Mesothelial cell of epicardium (in vitro differentiated cells): ENCODE measurements at regions not wholly inside any gene's neighbourhood (a gene's known extent, or its start where the extent isn't known, plus 50 kb on each side); places are given as distances from the start of the nearest gene placed in this dataset.
A peak's percentile ranks its signal among the peaks of the same experiment; 100 is the strongest.
"Not testable (repeated sequence)": the region's sequence is repeated elsewhere in the genome, so short reads cannot be mapped to it uniquely, and the experiment has no call there.

Source experiments
- DNase-seq, 2 experiments: peaks; one replicate each; pipeline ENCODE4 v3.0.0; 2021; ENCODE audit warnings: low spot score in 2 of 2; ENCODE audit not compliant: unreplicated experiment in 2 of 2
- H3K27ac Mint-ChIP-seq: 2 replicates; pipeline ENCODE4 v1.8.0; 2021; ENCODE audit warnings: mixed read lengths
- H3K27me3 Mint-ChIP-seq: 2 replicates; pipeline ENCODE4 v1.8.0; 2021; ENCODE audit warnings: low read depth, mixed read lengths
- H3K36me3 Mint-ChIP-seq: 2 replicates; pipeline ENCODE4 v1.8.0; 2021; ENCODE audit warnings: mixed read lengths
- H3K4me1 Mint-ChIP-seq: 2 replicates; pipeline ENCODE4 v1.8.0; 2021; ENCODE audit warnings: mixed read lengths
- H3K4me3 Mint-ChIP-seq: 2 replicates; pipeline ENCODE4 v1.8.0; 2021; ENCODE audit warnings: mild to moderate bottlenecking, moderate library complexity, mixed read lengths
- H3K9me3 Mint-ChIP-seq: 2 replicates; pipeline ENCODE4 v1.8.0; 2021; ENCODE audit warnings: mixed read lengths
- TF ChIP-seq, protein P1 (sequence below): fragments of 200-600 bp; sonication (generic); IDR thresholded peaks from one replicate; pipeline ENCODE4 v1.5.0; 2021; ENCODE audit warnings: antibody characterized with exemption; ENCODE audit not compliant: unreplicated experiment

DNA sequence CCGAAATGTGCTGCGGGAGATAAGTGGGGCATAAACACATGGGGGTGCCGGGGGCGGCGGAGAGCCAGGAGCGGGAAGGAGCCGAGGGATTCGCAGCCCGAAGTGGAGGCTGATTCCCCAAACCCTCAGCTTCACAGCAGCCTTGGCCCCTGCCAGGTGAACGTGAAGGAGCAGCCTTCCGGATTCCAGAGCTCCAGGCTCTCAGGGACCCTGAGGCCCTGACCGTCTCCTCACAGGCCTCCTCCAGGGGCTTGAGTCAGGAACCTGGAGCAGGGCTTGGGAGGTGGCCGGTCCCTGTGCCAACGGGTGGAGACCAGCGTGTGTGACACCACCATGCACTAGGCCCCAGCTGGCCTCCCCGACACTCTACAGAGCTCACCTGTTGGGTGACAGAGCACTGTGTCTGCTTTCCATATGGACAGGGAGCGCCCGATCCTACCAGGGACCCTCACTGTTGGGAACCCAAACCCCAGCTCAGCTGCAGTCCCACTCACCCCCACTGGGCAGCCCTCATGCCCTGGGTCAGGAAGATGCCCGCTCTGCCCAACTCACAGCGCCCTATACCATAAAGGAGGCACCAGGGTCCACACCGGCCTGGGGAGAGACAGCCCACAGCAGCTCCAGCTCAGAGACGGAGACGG lies 117.6 kb upstream of the OTOS start:
- H3K4me1 Mint-ChIP-seq = peaks cover 57% of the 10 kb centered on the region
- H3K4me3 Mint-ChIP-seq = no peak overlapping the region
- DNase-seq = no peak
- H3K27me3 Mint-ChIP-seq = no peaks in the 10 kb centered on the region
- TF ChIP-seq, protein P1, sequence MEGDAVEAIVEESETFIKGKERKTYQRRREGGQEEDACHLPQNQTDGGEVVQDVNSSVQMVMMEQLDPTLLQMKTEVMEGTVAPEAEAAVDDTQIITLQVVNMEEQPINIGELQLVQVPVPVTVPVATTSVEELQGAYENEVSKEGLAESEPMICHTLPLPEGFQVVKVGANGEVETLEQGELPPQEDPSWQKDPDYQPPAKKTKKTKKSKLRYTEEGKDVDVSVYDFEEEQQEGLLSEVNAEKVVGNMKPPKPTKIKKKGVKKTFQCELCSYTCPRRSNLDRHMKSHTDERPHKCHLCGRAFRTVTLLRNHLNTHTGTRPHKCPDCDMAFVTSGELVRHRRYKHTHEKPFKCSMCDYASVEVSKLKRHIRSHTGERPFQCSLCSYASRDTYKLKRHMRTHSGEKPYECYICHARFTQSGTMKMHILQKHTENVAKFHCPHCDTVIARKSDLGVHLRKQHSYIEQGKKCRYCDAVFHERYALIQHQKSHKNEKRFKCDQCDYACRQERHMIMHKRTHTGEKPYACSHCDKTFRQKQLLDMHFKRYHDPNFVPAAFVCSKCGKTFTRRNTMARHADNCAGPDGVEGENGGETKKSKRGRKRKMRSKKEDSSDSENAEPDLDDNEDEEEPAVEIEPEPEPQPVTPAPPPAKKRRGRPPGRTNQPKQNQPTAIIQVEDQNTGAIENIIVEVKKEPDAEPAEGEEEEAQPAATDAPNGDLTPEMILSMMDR = peak; percentile 14
- peaks cover 17% of the 10 kb centered on the region for H3K9me3 Mint-ChIP-seq
- peaks cover 5% of the 10 kb centered on the region for H3K36me3 Mint-ChIP-seq
- peak overlapping the region; percentile 78 for H3K27ac Mint-ChIP-seq

DNA sequence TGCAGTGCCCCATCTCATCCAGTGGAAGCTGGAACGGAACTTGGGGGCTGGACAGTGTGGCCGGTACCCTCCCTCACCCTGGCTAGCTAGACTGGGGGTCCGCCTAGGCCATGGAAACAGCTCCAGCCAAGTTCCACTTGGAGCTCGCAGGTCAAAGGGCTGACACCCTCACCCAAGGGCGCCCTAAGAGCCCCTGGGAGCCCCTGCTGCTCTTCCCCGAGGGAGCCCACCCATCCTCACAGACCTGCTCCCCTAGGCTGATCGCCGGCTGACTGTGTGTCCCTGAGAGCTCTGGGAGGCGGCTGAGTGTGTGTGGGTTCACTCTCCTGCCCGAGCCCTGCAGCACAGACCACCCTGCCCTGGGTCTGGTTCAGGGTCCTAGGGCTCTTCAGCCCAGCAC lies 118.2 kb upstream of the OTOS start:
- TF ChIP-seq, protein P1 = no peak
- Mint-ChIP-seq H3K27ac (peak overlapping the region; percentile 92), H3K4me3 (no peak overlapping the region), H3K4me1 (peaks cover 51% of the 10 kb centered on the region), H3K9me3 (peaks cover 23% of the 10 kb centered on the region), H3K27me3 (no peaks in the 10 kb centered on the region), H3K36me3 (peaks cover 7% of the 10 kb centered on the region)
- DNase-seq = no peak

DNA sequence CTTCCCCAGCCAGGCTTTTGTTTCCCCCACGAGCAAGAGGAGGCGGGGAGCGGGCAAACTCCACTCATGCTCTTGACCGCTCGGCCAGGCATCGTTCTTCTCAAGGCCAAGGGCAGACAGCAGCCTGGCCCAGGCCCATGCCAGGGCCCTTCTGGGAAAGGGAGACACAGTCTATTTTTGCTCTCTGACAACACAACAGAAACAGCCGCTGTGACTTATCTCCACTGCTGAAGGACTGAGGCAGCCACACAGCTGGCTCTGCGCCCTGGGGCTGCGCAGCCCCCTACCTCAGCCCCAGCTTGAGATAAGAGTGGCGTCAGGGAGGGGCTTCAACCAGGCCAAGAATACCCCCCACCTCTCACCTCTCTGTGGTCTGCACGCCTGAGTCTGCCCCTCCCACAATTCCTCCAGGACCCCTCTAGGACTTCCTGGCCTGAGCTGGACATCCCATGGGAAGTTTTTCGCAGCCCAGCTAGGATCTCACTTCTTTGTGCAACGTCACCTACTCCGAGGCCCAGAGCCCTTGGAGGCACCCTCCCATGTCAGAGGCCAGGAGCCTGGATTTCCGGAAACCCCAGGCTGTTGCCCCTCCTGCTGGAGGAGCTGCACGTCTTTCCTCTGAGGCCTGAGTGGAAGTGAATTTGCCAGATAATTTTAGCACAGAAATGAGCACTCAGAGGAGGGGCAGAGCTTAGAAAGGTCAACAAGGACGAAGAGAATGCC lies 118.9 kb upstream of the OTOS start:
- no peak for DNase-seq
- Mint-ChIP-seq H3K27ac (peak overlapping the region; percentile 92), H3K9me3 (peaks cover 28% of the 10 kb centered on the region)

DNA sequence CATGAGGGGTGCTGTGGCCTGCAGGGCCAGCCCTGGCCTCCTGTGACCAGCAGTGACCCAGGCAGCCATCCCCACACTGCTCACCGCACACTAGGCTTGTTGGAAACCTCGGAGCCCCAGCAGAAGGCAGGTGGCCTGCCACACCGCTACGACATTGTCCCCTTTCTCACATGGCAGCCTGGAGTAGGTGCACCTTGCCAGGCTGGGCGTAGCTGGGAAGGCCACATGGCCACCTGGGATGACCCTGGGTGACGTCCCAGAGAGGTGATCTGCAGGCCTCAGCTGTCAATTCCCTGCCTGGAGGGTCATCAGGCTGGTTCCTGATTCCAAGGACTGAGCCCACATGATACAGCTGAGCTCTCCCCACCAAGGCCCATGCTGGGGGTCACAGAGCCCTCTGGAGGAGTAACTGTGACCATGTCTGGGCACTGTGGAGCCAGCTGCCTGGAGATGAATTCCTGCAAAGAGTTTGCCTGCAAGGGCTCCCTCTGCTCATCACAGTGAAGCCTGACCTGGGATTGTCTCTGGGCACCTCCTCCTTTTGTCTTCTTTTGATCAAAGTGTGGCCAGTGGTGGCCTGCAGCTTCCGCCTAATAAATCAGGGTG lies 119.6 kb upstream of the OTOS start:
- Mint-ChIP-seq H3K4me1 (peaks cover 38% of the 10 kb centered on the region), H3K27me3 (no peaks in the 10 kb centered on the region), H3K4me3 (no peak overlapping the region), H3K9me3 (peaks cover 33% of the 10 kb centered on the region), H3K36me3 (peaks cover 7% of the 10 kb centered on the region), H3K27ac (peak overlapping the region; percentile 72)
- TF ChIP-seq, protein P1 = no peak
- no peak for DNase-seq

More for the DNA sequence above, 118.9 kb upstream of the OTOS start:
- Mint-ChIP-seq H3K4me1 (peaks cover 44% of the 10 kb centered on the region), H3K4me3 (no peak overlapping the region), H3K27me3 (no peaks in the 10 kb centered on the region), H3K36me3 (peaks cover 7% of the 10 kb centered on the region)
- TF ChIP-seq, protein P1 = no peak

DNA sequence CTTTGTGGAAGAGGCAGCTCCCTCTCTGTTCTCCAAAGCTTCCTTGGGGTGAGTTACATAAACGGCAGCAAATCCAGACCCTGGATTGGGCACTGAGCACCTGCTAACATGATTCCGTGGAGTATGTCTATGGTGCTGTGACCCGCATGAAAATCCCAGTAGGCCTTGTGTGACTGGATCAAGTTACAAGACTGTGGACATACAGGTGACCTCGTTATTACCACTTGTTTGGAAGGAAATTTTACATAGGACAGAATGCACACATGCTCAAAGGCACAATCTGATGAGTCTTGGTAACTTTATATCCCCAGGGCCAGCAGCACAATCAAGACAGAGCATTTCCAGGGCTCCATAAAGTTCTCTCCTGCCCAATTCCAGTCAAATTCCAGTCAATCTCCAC lies 120.2 kb upstream of the OTOS start:
- H3K4me3 Mint-ChIP-seq = no peak overlapping the region
- H3K4me1 Mint-ChIP-seq = peaks cover 31% of the 10 kb centered on the region
- no peak for DNase-seq
- no peaks in the 10 kb centered on the region for H3K27me3 Mint-ChIP-seq
- peak overlapping the region; percentile 72 for H3K27ac Mint-ChIP-seq
- peaks cover 40% of the 10 kb centered on the region for H3K9me3 Mint-ChIP-seq
- peaks cover 7% of the 10 kb centered on the region for H3K36me3 Mint-ChIP-seq
- TF ChIP-seq, protein P1 = no peak

DNA sequence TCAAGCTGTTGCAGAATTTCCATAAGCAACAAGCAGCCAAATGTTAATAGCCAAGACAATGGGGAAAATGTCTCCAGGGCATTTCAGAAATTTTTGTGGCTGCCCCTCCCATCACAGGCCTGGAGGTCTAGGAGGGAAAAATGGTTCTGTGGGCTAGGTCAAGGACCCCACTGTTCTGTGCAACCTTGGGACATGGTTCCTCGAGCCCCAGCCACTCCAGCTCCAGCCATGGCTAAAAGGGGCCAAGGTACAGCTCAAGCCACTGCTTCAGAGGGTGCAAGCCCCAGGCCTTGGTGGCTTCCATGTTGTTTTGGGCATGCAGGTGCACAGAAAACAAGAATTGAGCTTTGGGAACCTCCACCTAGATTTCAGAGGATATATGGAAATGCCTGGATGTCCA lies 122.1 kb upstream of the OTOS start:
- not testable (repeated sequence) for H3K36me3 Mint-ChIP-seq, DNase-seq, H3K4me3 Mint-ChIP-seq, H3K27ac Mint-ChIP-seq, H3K27me3 Mint-ChIP-seq
- peaks cover 56% of the 10 kb centered on the region for H3K9me3 Mint-ChIP-seq
- H3K4me1 Mint-ChIP-seq = peaks cover 18% of the 10 kb centered on the region
